C4-2B (cell line): ENCODE measurements at regions not wholly inside any gene's neighbourhood (a gene's known extent, or its start where the extent isn't known, plus 50 kb on each side); places are given as distances from the start of the nearest gene placed in this dataset.

Source experiments
- CTCF ChIP-seq: fragments of 450-650 bp; conservative IDR thresholded peaks from 2 replicates; pipeline ENCODE4 v1.5.1; 2017; ENCODE audit warnings: mild to moderate bottlenecking
- ZFX ChIP-seq: fragments of 450-650 bp; IDR thresholded peaks from 2 replicates; pipeline ENCODE4 v1.6.1; 2017

DNA sequence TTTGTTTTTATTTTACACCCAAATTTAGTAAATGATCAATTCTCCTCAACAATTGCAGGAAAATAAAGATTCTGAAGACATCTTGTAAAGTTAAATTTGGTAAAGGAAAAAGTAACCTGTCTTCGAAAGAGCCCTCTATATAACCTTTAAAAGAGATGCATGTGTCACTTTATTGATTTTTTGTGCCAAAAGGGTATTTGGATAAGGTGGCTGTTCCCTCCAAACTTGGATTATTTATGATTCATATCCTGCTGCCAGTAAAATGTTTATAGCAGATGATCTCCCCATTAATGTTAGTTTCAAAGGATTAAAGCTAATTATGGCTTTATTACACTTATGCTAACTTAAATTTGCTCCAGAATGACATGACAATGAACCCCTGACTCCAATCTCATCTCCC is 98.8 kb downstream of the DUSP6 start:
- no peak for TF ChIP-seq CTCF
- TF ChIP-seq ZFX = no peak
